ENCODE measurements at regions not wholly inside any gene's neighbourhood (a gene's known extent, or its start where the extent isn't known, plus 50 kb on each side); places are given as distances from the start of the nearest gene placed in this dataset.

DNA sequence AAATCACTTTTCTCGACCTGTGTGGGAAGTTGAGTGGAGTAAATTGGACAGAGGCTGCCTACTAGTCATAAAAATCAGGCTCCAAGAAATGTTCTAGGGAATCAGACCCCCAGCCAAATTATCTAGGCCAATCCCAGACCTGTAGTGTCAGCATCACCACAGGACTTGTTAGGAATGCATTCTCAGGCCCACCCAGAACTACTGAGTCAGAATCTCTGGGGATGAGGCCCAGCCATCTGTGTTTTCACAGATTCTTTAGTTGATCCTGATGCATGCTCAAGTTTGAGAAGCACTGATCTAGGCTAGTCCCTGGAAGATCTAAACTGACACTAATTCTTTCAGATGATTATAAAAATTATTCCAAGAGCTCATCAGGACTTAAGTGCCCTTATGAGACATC is 434.0 kb upstream of the MEIS1 start:
- H2BK20ac ChIP-seq (ENCODE audit: low read length): no peak overlapping the region
- no peaks in the 10 kb centered on the region for H3K79me1 ChIP-seq (ENCODE audit: low read depth, low read length)
- no peak overlapping the region for H4K8ac ChIP-seq (ENCODE audit: extremely low read depth, insufficient read depth, low read length)
- no peak overlapping the region for H2BK120ac ChIP-seq (replicated peaks; ENCODE audit: low read depth, low read length)
- H4K91ac ChIP-seq (replicated peaks; ENCODE audit: insufficient read length, low read length): no peak overlapping the region
- no peak overlapping the region for H3K4me2 ChIP-seq (ENCODE audit: insufficient read depth in 1 of 2, low read depth in 2 of 2, low read length in 2 of 2)
- H3K4ac ChIP-seq (replicated peaks; ENCODE audit: insufficient read length, low read depth, low read length): no peak overlapping the region
- DNase-seq (ENCODE audit: low read depth in 1 of 2, low spot score in 2 of 2) (no peak), FAIRE-seq (no peak)
- no peaks in the 10 kb centered on the region for H3K79me2 ChIP-seq (ENCODE audit: control insufficient read depth in 1 of 2, insufficient read depth in 2 of 2, low read length in 2 of 2)
- H3K27me3 ChIP-seq (replicated peaks in 1 of 4; ENCODE audit: control insufficient read depth in 3 of 4, extremely low read depth in 1 of 4, insufficient read depth in 3 of 4, low read length in 3 of 4): no peaks in the 10 kb centered on the region
- no peak overlapping the region for H2BK12ac ChIP-seq (ENCODE audit: low read depth, low read length)
- H2AFZ ChIP-seq (ENCODE audit: low read length): no peak overlapping the region
- no peak overlapping the region for H2AK5ac ChIP-seq (ENCODE audit: low read depth, low read length)
- H3K23me2 ChIP-seq (ENCODE audit: low read depth, low read length): no peaks in the 10 kb centered on the region; the same call in 1 of the 2 replicates
- H3K14ac ChIP-seq (ENCODE audit: insufficient read length): no peak overlapping the region
- H3K56ac ChIP-seq (replicated peaks; ENCODE audit: insufficient read length, low read depth, low read length): no peak overlapping the region
- H3K4me3 ChIP-seq (ENCODE audit: extremely low read depth in 1 of 4, insufficient read depth in 2 of 4, low read depth in 3 of 4, low read length in 4 of 4): no peak overlapping the region
- no peak overlapping the region for H3K18ac ChIP-seq (ENCODE audit: extremely low read depth, low read length)
- TF ChIP-seq GABPA (IDR thresholded peaks at IDR 0.05; ENCODE audit: borderline replicate concordance, insufficient read depth, low read length) (no peak), SRF (IDR thresholded peaks at IDR 0.05; ENCODE audit: low read depth, low read length) (no peak), SAP30 (IDR thresholded peaks at IDR 0.05; ENCODE audit: insufficient read depth, insufficient replicate concordance, low read length) (no peak), TAF1 (IDR thresholded peaks at IDR 0.05; ENCODE audit: low read depth, low read length) (no peak), KDM1A (IDR thresholded peaks at IDR 0.05; ENCODE audit: borderline replicate concordance, low read length) (no peak)
- TF ChIP-seq, protein P1, sequence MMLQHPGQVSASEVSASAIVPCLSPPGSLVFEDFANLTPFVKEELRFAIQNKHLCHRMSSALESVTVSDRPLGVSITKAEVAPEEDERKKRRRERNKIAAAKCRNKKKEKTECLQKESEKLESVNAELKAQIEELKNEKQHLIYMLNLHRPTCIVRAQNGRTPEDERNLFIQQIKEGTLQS (IDR thresholded peaks at IDR 0.05; ENCODE audit: insufficient read depth, low read depth, low read length): no peak
- H3K36me3 ChIP-seq (ENCODE audit: control insufficient read depth in 2 of 4, insufficient read depth in 4 of 4, low read length in 3 of 4): no peaks in the 10 kb centered on the region
- ChIA-PET CTCF (ENCODE audit: partially characterized antibody) (interaction anchor here (1.3 to 3.1 kb wide), 4 partner anchors 9 to 82 kb away, joined by 3 to 12 read pairs (median 6); no protein-coding TSS in a partner anchor), POLR2A (ENCODE audit: partially characterized antibody) (no interaction called here)
- H3K9me3 ChIP-seq (ENCODE audit: insufficient read depth in 2 of 2, low read depth in 1 of 2, low read length in 1 of 2): no peaks in the 10 kb centered on the region
- no peak overlapping the region for H3K9ac ChIP-seq (replicated peaks in 1 of 4; ENCODE audit: extremely low read depth in 1 of 4, low read depth in 3 of 4, low read length in 3 of 4)
- WGBS, 2 experiments (ENCODE audit: extremely low coverage in 1 of 2, insufficient coverage in 1 of 2, insufficient read length in 1 of 2, insufficient replicate concordance in 2 of 2, low coverage in 1 of 2, low lambda C conversion rate in 2 of 2, missing lambda C conversion rate in 1 of 2): 100% methylated on average over 1 of the region's 1 CpG; no CpG with 5 or more reads in 1 of the 2 experiments
- H2BK5ac ChIP-seq (ENCODE audit: low read depth, low read length): no peak overlapping the region
- H3K4me1 ChIP-seq (replicated peaks in 1 of 4; ENCODE audit: control insufficient read depth in 3 of 4, insufficient read depth in 4 of 4, low read length in 3 of 4): no peaks in the 10 kb centered on the region
- H3K27ac ChIP-seq (ENCODE audit: low read depth, low read length): no peak overlapping the region
- no peak overlapping the region for H4K5ac ChIP-seq (ENCODE audit: insufficient read length, low read depth, low read length)
- no peaks in the 10 kb centered on the region for H4K20me1 ChIP-seq (replicated peaks in 1 of 2; ENCODE audit: control insufficient read depth in 1 of 2, insufficient read depth in 2 of 2, low read length in 2 of 2)
- H3K23ac ChIP-seq (ENCODE audit: insufficient read length): no peak overlapping the region
- H2BK15ac ChIP-seq (ENCODE audit: low read length): no peak overlapping the region
